ENCODE measurements at regions not wholly inside any gene's neighbourhood (a gene's known extent, or its start where the extent isn't known, plus 50 kb on each side); places are given as distances from the start of the nearest gene placed in this dataset.

DNA sequence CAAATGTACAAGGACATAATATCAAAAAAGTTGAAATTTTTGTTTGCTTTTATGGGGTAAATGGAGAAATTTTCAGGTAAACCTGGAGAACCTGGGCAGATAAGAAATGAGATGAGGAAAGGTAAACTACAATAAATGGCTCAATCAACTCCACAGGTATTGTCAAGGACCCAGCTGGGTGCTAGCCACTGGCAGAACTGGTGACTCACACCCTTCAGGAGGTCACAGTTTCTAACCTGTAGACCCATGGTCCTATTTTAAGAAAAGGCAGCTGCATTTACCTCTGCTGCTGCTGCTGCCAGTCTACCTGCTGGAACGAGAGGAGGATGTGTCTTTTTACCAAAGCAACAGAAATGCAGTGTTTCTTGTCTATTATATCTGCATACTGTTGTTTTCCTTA is 226.6 kb downstream of the ALG10B start:
- no peak overlapping the region for H3K4me3 ChIP-seq (ENCODE audit: low read depth, low read length)
- DNase-seq (ENCODE audit: low read depth), result peak; percentile 14
- TF ChIP-seq, protein P1, sequence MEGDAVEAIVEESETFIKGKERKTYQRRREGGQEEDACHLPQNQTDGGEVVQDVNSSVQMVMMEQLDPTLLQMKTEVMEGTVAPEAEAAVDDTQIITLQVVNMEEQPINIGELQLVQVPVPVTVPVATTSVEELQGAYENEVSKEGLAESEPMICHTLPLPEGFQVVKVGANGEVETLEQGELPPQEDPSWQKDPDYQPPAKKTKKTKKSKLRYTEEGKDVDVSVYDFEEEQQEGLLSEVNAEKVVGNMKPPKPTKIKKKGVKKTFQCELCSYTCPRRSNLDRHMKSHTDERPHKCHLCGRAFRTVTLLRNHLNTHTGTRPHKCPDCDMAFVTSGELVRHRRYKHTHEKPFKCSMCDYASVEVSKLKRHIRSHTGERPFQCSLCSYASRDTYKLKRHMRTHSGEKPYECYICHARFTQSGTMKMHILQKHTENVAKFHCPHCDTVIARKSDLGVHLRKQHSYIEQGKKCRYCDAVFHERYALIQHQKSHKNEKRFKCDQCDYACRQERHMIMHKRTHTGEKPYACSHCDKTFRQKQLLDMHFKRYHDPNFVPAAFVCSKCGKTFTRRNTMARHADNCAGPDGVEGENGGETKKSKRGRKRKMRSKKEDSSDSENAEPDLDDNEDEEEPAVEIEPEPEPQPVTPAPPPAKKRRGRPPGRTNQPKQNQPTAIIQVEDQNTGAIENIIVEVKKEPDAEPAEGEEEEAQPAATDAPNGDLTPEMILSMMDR (IDR thresholded peaks at IDR 0.05; ENCODE audit: control insufficient read depth, extremely low read depth, insufficient read depth), result no peak

DNA sequence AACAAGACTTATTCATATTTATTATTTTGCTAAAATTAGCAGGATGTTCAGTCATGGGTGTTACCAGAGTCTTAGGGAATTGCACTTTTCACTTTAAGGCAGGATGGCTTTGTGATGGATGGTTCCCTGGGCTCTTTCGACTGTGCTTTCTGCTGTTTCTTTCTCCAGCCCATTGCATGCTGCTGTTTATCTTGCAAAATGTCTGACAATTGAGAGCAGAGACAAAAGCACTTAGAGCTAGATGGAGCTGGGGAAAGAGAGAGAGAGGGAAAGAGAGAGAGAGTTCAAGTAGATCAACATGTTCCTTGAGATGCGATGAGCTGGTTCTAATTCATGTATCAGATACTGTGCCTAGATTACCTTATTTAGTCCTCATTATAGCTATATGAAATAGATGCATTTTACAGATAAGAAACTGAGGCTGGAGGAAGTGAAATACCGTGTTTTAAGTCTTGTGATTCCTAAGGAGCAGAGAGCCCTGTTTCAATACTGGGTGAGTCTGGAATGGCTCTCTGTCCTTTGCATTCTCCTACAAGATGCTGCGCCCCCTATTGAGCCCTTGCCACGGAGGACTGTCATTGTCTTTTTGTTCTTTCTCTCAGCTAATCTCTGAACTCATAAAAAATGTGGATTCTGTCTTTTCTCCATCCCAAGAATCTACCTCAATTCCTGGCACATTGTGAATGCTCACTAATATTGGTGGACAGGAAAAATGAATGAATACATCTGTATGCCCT is 227.9 kb downstream of the ALG10B start:
- TF ChIP-seq, protein P1 (IDR thresholded peaks at IDR 0.05; ENCODE audit: control insufficient read depth, extremely low read depth, insufficient read depth), result 0 out of 2 replicates have a peak, but pooled peaks have one; percentile 11
- DNase-seq (ENCODE audit: low read depth), result no peak

DNA sequence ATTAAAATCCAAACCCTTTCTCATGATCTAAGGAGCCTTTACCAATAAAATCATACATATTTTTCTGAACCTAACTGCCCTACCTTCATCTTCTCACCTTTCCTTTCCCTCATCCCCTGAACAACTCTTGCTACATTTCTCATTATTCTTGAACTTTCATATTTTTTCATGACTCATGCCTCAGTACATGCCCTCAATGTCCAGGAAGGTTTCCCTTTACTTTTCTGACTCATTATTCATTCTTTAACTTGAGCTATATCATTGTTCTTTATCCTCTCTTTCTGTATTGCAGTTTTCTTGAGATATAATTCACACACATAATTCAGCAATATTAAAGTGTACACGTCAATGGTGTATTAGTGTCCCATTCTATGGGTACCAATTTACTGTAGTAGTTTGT is 231.0 kb downstream of the ALG10B start:
- TF ChIP-seq, protein P1 (IDR thresholded peaks at IDR 0.05; ENCODE audit: control insufficient read depth, extremely low read depth, insufficient read depth), result no peak
- DNase-seq (ENCODE audit: low read depth), result no peak
- no peak overlapping the region for H3K4me3 ChIP-seq (ENCODE audit: low read depth, low read length)

More for the DNA sequence above, 227.9 kb downstream of the ALG10B start:
- no peak overlapping the region for H3K4me3 ChIP-seq (ENCODE audit: low read depth, low read length)

DNA sequence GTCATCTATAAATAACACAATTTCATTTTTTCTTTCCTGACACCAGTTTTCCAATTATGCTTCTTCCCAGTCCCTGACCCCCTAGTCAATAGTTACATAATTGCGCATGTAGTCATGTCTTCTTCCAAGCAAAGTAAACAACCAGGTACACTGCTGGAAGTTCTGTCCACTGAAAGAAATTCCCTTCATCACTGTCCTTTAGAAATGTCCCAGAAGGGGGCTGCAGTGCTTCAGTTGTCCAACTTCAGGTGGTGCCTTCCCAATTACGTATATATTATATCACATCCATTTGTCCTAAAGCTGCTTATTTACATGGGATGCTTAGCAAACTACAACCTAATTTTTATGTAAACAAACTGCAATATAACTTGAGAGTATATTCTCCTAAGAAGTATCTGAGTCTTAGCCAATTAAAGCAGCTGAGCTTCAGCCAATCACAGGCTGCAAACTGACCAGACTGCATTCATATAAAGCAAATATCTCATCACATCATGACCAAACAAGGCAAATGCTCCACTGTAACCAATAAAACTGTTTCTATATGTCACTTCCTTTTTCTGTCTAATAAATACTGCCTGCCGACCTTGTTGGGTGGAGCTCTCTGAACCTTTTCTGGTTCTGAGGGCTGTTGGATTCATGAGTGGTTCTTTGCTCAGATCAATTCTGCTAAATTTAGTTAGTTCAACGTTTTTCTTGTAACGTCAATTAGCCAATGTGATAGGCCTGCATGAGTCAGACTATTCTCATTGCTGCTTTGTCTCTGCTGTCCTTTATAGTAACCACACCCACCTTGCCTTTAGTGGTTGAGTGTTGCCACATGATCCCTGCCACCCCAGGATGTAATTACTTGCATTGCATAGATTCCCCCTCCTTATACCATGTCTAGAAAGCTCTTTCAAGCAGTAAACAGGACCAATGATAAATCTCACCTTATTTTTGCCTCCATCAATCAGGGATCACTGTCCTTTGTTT is 239.3 kb downstream of the ALG10B start:
- TF ChIP-seq, protein P1 (IDR thresholded peaks at IDR 0.05; ENCODE audit: control insufficient read depth, extremely low read depth, insufficient read depth), result peak; percentile 46
- peak; percentile 91 for DNase-seq (ENCODE audit: low read depth)
- H3K4me3 ChIP-seq (ENCODE audit: low read depth, low read length), result no peak overlapping the region

DNA sequence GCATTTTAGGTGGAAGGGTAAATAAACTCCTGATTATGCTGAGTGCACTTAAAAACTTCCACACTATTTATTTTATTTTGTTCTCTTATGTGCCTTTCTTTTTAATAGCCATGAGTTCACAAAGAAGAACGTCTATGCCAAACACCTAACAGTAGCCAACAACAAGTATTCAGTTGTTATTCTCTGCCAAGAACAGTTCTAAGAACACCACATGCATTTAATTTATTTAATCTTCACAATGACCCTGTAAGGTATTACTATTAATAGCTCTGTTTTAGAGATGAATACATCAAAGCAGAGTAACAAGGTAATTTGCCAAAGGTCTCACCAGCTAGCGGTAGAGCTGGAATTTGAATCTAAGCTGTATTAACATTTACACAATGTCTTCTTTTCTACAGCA is 240.1 kb downstream of the ALG10B start:
- peak; percentile 89 for DNase-seq (ENCODE audit: low read depth)
- TF ChIP-seq, protein P1 (IDR thresholded peaks at IDR 0.05; ENCODE audit: control insufficient read depth, extremely low read depth, insufficient read depth), result no peak
- no peak overlapping the region for H3K4me3 ChIP-seq (ENCODE audit: low read depth, low read length)

DNA sequence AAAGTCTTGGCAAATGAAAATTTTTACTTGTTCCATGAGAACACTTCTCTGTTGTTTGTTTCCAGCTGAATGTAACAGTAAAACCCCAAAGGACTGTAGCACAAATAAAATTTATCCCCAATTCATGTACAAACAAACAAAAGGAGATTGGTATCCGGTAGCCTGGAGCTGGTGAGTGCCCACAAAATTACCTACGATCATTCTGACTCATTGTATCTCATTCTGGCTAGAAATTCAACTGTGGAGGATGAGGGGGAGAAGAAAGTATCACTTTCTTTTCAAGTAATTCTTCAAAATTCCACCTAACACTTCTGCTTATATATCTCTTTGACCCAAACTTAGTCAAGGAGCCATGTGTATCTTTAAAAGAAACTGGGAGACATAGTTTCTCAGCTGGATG is 268.5 kb downstream of the ALG10B start:
- DNase-seq (ENCODE audit: low read depth), result no peak
- TF ChIP-seq, protein P1 (IDR thresholded peaks at IDR 0.05; ENCODE audit: control insufficient read depth, extremely low read depth, insufficient read depth), result no peak
- H3K4me3 ChIP-seq (ENCODE audit: low read depth, low read length), result no peak overlapping the region
